GM21423 (cell line): ENCODE measurements at regions not wholly inside any gene's neighbourhood (a gene's known extent, or its start where the extent isn't known, plus 50 kb on each side); places are given as distances from the start of the nearest gene placed in this dataset.
"Not testable (repeated sequence)": the region's sequence is repeated elsewhere in the genome, so short reads cannot be mapped to it uniquely, and the experiment has no call there.

Experiments
- ATAC-seq: cut with Tn5 transposase; IDR thresholded peaks from one replicate; pipeline ENCODE4 v1.9.1; 2021; ENCODE audit warnings: mild to moderate bottlenecking, moderate library complexity; ENCODE audit not compliant: unreplicated experiment

GRCh38 chr2:106261871-106262321 lies 67.8 kb upstream of the UXS1 start:
- ATAC-seq, result no peak

GRCh38 chr2:106258859-106259258 lies 64.8 kb upstream of the UXS1 start:
- ATAC-seq, result not testable (repeated sequence)

- ATAC-seq, result no peak
Measured at GRCh38 chr2:106257830-106258229, 63.7 kb upstream of the UXS1 start.

GRCh38 chr2:106257135-106257534 lies 63.0 kb upstream of the UXS1 start:
- no peak for ATAC-seq

- not testable (repeated sequence) for ATAC-seq
Measured at GRCh38 chr2:106249157-106249828, 55.2 kb upstream of the UXS1 start.

GRCh38 chr2:106248548-106249151 lies 54.5 kb upstream of the UXS1 start:
- ATAC-seq, result not testable (repeated sequence)
